ENCODE measurements at regions not wholly inside any gene's neighbourhood (a gene's known extent, or its start where the extent isn't known, plus 50 kb on each side); places are given as distances from the start of the nearest gene placed in this dataset.

GRCh38 chr12:67468549-67469245 is 179.8 kb upstream of the DYRK2 start:
- no peak for TF ChIP-seq EZH2 (IDR thresholded peaks at IDR 0.05; ENCODE audit: borderline replicate concordance, low read depth, low read length, severe bottlenecking)
- TF ChIP-seq CTCF (IDR thresholded peaks at IDR 0.05; ENCODE audit: borderline replicate concordance, extremely low read depth, low read length, poor library complexity, severe bottlenecking) = no peak
- H3K4me3 ChIP-seq (ENCODE audit: low read depth in 1 of 2, low read length in 2 of 2) = no peak overlapping the region
- DNase-seq = no peak
- no peaks in the 10 kb centered on the region for H3K9me3 ChIP-seq (ENCODE audit: insufficient read depth, low read length, severe bottlenecking)
- no peak for ATAC-seq (ENCODE audit: insufficient read depth, low read depth)
- H3K36me3 ChIP-seq (ENCODE audit: insufficient read depth, low read length) = no peaks in the 10 kb centered on the region
- no peak overlapping the region for H2AFZ ChIP-seq (ENCODE audit: low read depth, low read length)
- peak overlapping the region; percentile 47; the same call in 1 of the 2 replicates for H3K27ac ChIP-seq (ENCODE audit: low read length)
- no peak overlapping the region for H3K9ac ChIP-seq (ENCODE audit: low read depth, low read length)
- peaks cover 17% of the 10 kb centered on the region for H3K4me1 ChIP-seq (ENCODE audit: insufficient read depth, low read length)
- H3K4me2 ChIP-seq (ENCODE audit: insufficient read depth, low read length) = no peak overlapping the region
- no peaks in the 10 kb centered on the region for H3K79me2 ChIP-seq (ENCODE audit: insufficient read depth, low read length)
- H4K20me1 ChIP-seq (ENCODE audit: insufficient read depth, low read length) = no peaks in the 10 kb centered on the region
- H3K27me3 ChIP-seq (ENCODE audit: insufficient read depth, low read length, poor library complexity) = no peaks in the 10 kb centered on the region

- H3K4me1 ChIP-seq (ENCODE audit: insufficient read depth, low read length) = peaks cover 17% of the 10 kb centered on the region
- H3K79me2 ChIP-seq (ENCODE audit: insufficient read depth, low read length) = no peaks in the 10 kb centered on the region
- DNase-seq = peak; percentile 70
- H2AFZ ChIP-seq (ENCODE audit: low read depth, low read length) = peak overlapping the region; percentile 48
- H3K27me3 ChIP-seq (ENCODE audit: insufficient read depth, low read length, poor library complexity) = no peaks in the 10 kb centered on the region
- H3K9me3 ChIP-seq (ENCODE audit: insufficient read depth, low read length, severe bottlenecking) = no peaks in the 10 kb centered on the region
- no peaks in the 10 kb centered on the region for H3K36me3 ChIP-seq (ENCODE audit: insufficient read depth, low read length)
- H3K27ac ChIP-seq (ENCODE audit: low read length) = peak overlapping the region; percentile 47
- no peak overlapping the region for H3K4me2 ChIP-seq (ENCODE audit: insufficient read depth, low read length)
- TF ChIP-seq CTCF (IDR thresholded peaks at IDR 0.05; ENCODE audit: borderline replicate concordance, extremely low read depth, low read length, poor library complexity, severe bottlenecking) (no peak), EZH2 (IDR thresholded peaks at IDR 0.05; ENCODE audit: borderline replicate concordance, low read depth, low read length, severe bottlenecking) (no peak)
- H3K9ac ChIP-seq (ENCODE audit: low read depth, low read length) = peak overlapping the region; percentile 17; the same call in 1 of the 2 replicates
- ATAC-seq (ENCODE audit: insufficient read depth, low read depth) = peak; percentile 90
- H4K20me1 ChIP-seq (ENCODE audit: insufficient read depth, low read length) = no peaks in the 10 kb centered on the region
- H3K4me3 ChIP-seq (ENCODE audit: low read depth in 1 of 2, low read length in 2 of 2) = no peak overlapping the region
Measured at GRCh38 chr12:67469666-67470065, 178.9 kb upstream of the DYRK2 start.

GRCh38 chr12:67471810-67472209 is 176.7 kb upstream of the DYRK2 start:
- no peak overlapping the region for H2AFZ ChIP-seq (ENCODE audit: low read depth, low read length)
- H3K79me2 ChIP-seq (ENCODE audit: insufficient read depth, low read length) = no peaks in the 10 kb centered on the region
- H3K27me3 ChIP-seq (ENCODE audit: insufficient read depth, low read length, poor library complexity) = no peaks in the 10 kb centered on the region
- ATAC-seq (ENCODE audit: insufficient read depth, low read depth) (no peak), DNase-seq (no peak)
- no peaks in the 10 kb centered on the region for H3K36me3 ChIP-seq (ENCODE audit: insufficient read depth, low read length)
- H3K27ac ChIP-seq (ENCODE audit: low read length) = no peak overlapping the region
- TF ChIP-seq CTCF (IDR thresholded peaks at IDR 0.05; ENCODE audit: borderline replicate concordance, extremely low read depth, low read length, poor library complexity, severe bottlenecking) = no peak
- TF ChIP-seq EZH2 (IDR thresholded peaks at IDR 0.05; ENCODE audit: borderline replicate concordance, low read depth, low read length, severe bottlenecking) = no peak
- no peak overlapping the region for H3K4me2 ChIP-seq (ENCODE audit: insufficient read depth, low read length)
- H3K4me3 ChIP-seq (ENCODE audit: low read depth in 1 of 2, low read length in 2 of 2) = no peak overlapping the region
- no peak overlapping the region for H3K9ac ChIP-seq (ENCODE audit: low read depth, low read length)
- H3K4me1 ChIP-seq (ENCODE audit: insufficient read depth, low read length) = peaks cover 17% of the 10 kb centered on the region
- H3K9me3 ChIP-seq (ENCODE audit: insufficient read depth, low read length, severe bottlenecking) = no peaks in the 10 kb centered on the region
- no peaks in the 10 kb centered on the region for H4K20me1 ChIP-seq (ENCODE audit: insufficient read depth, low read length)
